Activated CD8-positive, alpha-beta T cell treated with anti-CD3 and anti-CD28 coated beads, Interleukin-2, amount 10 ng/mL, durations not matched to agents 7 days and 5 days (primary cell): ENCODE measurements at regions not wholly inside any gene's neighbourhood (a gene's known extent, or its start where the extent isn't known, plus 50 kb on each side); places are given as distances from the start of the nearest gene placed in this dataset.

Source experiments
- ATAC-seq: fragments of 150-1000 bp; cut with Tn5 transposase; one replicate; pipeline ENCODE4 v1.10.0; 2021; ENCODE audit warnings: moderate library complexity
- CTCF ChIA-PET: fragments of 350-600 bp; sonication (Branson Sonifier 250); formaldehyde crosslinking; loops from one replicate; lab custom pipeline; 2021; ENCODE audit warnings: antibody characterized with exemption; lab: Charles Lee
- POLR2A ChIA-PET: fragments of 350-600 bp; sonication (Branson Sonifier 250); formaldehyde crosslinking; loops from one replicate; lab custom pipeline; 2021; ENCODE audit warnings: antibody characterized with exemption; lab: Charles Lee
- DNase-seq: peaks from one replicate; pipeline ENCODE4 v3.0.0-alpha.2; 2020
- H3K27ac Mint-ChIP-seq: one replicate; pipeline ENCODE4 v1.8.0; 2021; ENCODE audit warnings: mild to moderate bottlenecking, mixed read lengths
- H3K27me3 Mint-ChIP-seq: one replicate; pipeline ENCODE4 v1.8.0; 2021; ENCODE audit warnings: low read depth, mixed read lengths
- H3K36me3 Mint-ChIP-seq: one replicate; pipeline ENCODE4 v1.8.0; 2021; ENCODE audit warnings: low read depth, mixed read lengths
- H3K4me1 Mint-ChIP-seq: one replicate; pipeline ENCODE4 v1.8.0; 2021; ENCODE audit warnings: low read depth, mixed read lengths
- H3K4me3 Mint-ChIP-seq: one replicate; pipeline ENCODE4 v1.8.0; 2021; ENCODE audit warnings: mild to moderate bottlenecking, mixed read lengths
- H3K9me3 Mint-ChIP-seq: one replicate; pipeline ENCODE4 v1.8.0; 2022; ENCODE audit warnings: mixed read lengths; ENCODE audit not compliant: insufficient read depth

DNA sequence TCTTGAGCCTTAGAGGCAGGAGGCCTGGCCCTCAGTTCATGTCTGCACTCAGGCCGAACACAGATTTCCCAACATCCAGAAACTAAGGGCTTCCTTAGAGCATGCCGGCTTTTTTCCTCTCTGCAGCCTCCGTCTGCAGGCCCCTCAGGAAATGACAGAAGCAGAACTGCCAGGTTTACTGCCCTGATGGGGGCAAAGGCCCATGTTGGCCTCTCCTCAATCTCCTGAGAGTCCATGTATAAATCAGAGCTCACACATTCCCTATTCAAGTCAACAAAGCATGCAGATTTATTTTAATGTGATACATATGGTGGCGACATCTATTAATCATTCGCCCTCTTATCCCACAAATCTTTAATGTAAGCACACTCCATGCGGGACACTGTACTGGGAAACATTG lies 475.6 kb upstream of the HS6ST1 start:
- ChIA-PET CTCF (no interaction called here), POLR2A (no interaction called here)
- Mint-ChIP-seq H3K27ac (no peak overlapping the region), H3K9me3 (no peaks in the 10 kb centered on the region), H3K4me1 (no peaks in the 10 kb centered on the region), H3K27me3 (no peaks in the 10 kb centered on the region), H3K4me3 (no peak overlapping the region), H3K36me3 (no peaks in the 10 kb centered on the region)
- no peak for DNase-seq
- no peak for ATAC-seq

DNA sequence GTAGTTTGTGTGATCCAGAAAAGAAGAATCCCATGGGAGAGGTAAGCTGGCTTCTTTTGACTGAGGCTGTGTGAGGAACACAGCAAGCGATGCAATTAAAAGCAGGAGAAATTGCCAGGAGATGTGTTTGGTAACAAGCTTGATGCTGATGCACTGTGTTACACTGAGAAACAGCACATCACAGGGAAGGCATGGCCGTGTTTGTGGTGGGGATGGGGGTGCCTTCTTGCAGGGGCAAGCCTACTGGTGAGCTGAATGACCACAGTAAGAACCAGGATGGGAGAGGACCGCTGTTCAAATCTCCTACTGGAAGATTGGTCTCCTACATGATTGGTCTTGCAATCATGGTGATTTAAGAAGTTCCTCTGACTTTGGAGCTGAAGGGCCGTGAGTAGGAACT lies 477.7 kb upstream of the HS6ST1 start:
- POLR2A ChIA-PET, result no interaction called here
- ATAC-seq, result no peak
- Mint-ChIP-seq H3K27me3 (no peaks in the 10 kb centered on the region), H3K4me3 (no peak overlapping the region), H3K27ac (no peak overlapping the region), H3K4me1 (no peaks in the 10 kb centered on the region), H3K9me3 (no peaks in the 10 kb centered on the region), H3K36me3 (no peaks in the 10 kb centered on the region)
- CTCF ChIA-PET, result no interaction called here
- no peak for DNase-seq

DNA sequence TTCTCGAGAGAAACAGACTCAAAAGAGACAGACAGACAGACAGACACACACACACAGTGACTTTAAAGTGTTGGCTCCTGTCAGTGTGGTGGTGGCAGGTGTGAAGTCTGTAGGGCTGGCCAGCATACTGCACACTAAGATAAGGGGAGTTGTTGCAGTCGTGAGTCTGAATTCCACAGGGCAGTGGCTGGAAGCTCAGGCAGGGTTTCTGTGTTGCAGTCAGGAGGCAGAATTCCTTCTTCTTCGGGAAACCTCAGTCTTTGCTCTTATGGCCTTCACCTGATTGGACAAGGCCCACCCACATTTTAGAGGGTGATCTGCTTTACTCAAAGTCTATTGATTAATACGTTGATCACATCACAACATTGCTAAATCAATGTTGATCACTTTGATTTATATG lies 478.4 kb upstream of the HS6ST1 start:
- no peaks in the 10 kb centered on the region for H3K4me1 Mint-ChIP-seq
- DNase-seq, result no peak
- ChIA-PET CTCF (no interaction called here), POLR2A (no interaction called here)
- no peak for ATAC-seq
- H3K36me3 Mint-ChIP-seq, result no peaks in the 10 kb centered on the region
- no peaks in the 10 kb centered on the region for H3K27me3 Mint-ChIP-seq
- H3K27ac Mint-ChIP-seq, result no peak overlapping the region
- no peaks in the 10 kb centered on the region for H3K9me3 Mint-ChIP-seq
- H3K4me3 Mint-ChIP-seq, result no peak overlapping the region

DNA sequence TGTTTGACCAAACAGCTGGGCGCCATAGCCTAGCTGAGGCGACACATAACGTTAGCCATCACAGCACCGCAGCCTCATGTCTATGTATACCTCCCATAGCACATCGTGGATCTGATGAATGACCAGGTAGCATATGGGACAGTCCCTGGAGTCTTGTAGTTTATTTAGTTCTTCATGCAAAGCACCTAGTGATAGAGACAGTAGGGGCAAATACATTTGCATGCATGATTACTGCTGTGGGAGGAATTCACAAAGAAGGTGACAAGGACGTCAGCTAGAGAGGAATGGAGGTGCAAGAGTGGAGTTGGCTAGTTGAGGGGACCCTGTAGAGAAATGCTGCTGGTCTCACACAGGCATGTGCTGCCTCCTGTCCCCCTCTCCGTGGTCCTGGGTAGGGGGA lies 478.9 kb upstream of the HS6ST1 start:
- no peak overlapping the region for H3K4me3 Mint-ChIP-seq
- no peaks in the 10 kb centered on the region for H3K4me1 Mint-ChIP-seq
- H3K9me3 Mint-ChIP-seq, result no peaks in the 10 kb centered on the region
- no peak overlapping the region for H3K27ac Mint-ChIP-seq
- ChIA-PET POLR2A (no interaction called here), CTCF (no interaction called here)
- no peak for ATAC-seq
- H3K36me3 Mint-ChIP-seq, result no peaks in the 10 kb centered on the region
- no peaks in the 10 kb centered on the region for H3K27me3 Mint-ChIP-seq
- no peak for DNase-seq

DNA sequence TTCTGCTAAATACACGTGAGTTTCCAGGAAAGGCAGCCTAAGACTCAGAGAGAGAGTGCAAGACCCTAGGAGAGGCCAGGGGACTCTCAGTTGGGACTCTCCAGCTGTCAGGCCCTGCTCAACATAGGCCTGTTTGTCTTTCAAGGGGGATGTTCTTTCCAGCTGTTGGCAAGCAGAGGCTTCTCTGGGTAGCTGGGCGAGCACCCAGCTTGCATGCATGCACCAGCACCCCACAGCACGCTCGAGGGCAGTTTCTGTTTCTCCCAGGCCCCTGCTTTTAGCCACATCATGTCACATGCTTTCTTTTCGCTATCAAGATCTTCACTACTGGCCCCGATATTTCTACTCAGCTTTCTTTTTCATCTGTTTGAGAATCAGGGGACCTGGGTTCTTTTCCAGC lies 479.3 kb upstream of the HS6ST1 start:
- H3K9me3 Mint-ChIP-seq, result no peaks in the 10 kb centered on the region
- ChIA-PET CTCF (no interaction called here), POLR2A (no interaction called here)
- ATAC-seq, result no peak
- H3K4me3 Mint-ChIP-seq, result no peak overlapping the region
- H3K27ac Mint-ChIP-seq, result no peak overlapping the region
- H3K27me3 Mint-ChIP-seq, result peaks cover 3% of the 10 kb centered on the region
- no peaks in the 10 kb centered on the region for H3K4me1 Mint-ChIP-seq
- no peak for DNase-seq
- no peaks in the 10 kb centered on the region for H3K36me3 Mint-ChIP-seq

DNA sequence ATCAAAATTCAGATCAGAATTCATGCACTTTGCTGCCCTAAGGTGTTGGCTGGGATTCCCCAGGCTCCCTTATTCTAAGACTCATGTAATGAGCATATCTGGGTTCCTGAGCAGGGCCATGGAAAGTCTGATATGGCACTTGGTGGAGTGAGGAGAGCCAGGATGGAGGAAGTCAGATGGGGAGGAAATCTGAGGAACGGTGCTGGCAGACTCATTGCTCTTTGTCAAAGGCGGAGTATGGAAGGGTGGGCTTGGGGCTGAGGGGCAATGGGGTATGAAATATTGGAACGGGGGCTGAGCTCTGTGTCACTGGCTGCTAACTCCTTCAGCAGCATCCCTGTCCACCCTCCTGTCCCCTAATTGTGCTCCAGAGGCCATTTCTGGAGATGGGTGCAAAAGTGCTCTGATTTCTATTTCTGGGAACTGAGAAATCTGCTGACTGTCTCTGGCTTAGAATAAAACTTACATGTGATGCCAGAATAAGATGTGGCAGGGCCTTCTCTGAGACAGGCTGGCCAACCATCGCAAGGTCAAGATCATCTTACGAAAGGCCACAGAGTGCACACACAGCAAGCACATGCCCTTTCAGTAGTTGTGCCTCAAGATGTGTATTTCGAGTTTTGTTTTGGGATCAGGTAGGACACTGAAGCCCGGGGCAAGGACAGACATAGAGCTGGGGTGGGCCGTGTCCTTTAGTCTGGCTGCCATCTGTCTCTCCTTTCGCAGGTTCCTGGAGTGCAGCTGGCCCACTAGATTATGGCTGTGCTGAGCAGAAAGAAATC lies 480.0 kb upstream of the HS6ST1 start:
- ChIA-PET POLR2A (no interaction called here), CTCF (no interaction called here)
- H3K36me3 Mint-ChIP-seq, result no peaks in the 10 kb centered on the region
- H3K27me3 Mint-ChIP-seq, result peaks cover 6% of the 10 kb centered on the region
- no peaks in the 10 kb centered on the region for H3K4me1 Mint-ChIP-seq
- no peak overlapping the region for H3K27ac Mint-ChIP-seq
- H3K9me3 Mint-ChIP-seq, result no peaks in the 10 kb centered on the region
- no peak for DNase-seq
- H3K4me3 Mint-ChIP-seq, result no peak overlapping the region
- ATAC-seq, result no peak

DNA sequence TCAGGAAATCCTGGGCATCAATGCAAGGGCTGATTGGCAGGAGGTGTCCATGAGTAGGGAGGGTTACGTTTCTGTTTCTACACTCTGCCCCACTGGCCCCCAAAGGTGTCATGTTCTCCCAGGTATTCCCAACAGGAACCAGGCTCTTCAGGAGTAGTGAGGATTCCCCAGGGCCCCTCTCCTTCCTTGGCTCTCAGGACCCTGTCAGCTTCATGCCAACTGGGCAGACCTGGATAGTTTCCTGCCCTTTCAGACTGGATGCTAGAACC lies 480.6 kb upstream of the HS6ST1 start:
- Mint-ChIP-seq H3K4me1 (no peaks in the 10 kb centered on the region), H3K36me3 (no peaks in the 10 kb centered on the region), H3K9me3 (no peaks in the 10 kb centered on the region), H3K27me3 (peaks cover 8% of the 10 kb centered on the region), H3K4me3 (no peak overlapping the region), H3K27ac (no peak overlapping the region)
- CTCF ChIA-PET, result no interaction called here
- ATAC-seq (no peak), DNase-seq (no peak)
- POLR2A ChIA-PET, result no interaction called here

DNA sequence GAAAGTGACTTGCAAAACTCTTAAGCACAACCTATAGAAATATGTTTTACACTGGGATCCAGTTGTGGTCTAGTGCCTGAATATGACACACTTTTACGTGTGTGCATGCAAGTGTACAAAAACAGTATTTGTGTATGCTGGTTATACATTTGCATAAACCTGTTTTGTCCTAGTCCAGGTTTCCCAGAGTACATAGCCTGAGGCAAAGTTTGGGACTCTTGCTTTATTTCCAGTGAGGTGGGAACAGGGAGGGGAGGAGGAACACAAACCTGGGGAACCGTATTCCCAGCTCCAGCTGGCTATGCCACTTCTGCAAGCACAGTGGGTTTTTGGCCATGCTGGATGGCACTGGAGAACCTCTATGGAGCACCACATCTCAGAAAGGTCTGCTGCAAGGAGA lies 481.1 kb upstream of the HS6ST1 start:
- POLR2A ChIA-PET, result no interaction called here
- H3K4me1 Mint-ChIP-seq, result no peaks in the 10 kb centered on the region
- H3K27me3 Mint-ChIP-seq, result peaks cover 8% of the 10 kb centered on the region
- H3K27ac Mint-ChIP-seq, result no peak overlapping the region
- CTCF ChIA-PET, result no interaction called here
- H3K9me3 Mint-ChIP-seq, result no peaks in the 10 kb centered on the region
- no peaks in the 10 kb centered on the region for H3K36me3 Mint-ChIP-seq
- ATAC-seq, result no peak
- no peak overlapping the region for H3K4me3 Mint-ChIP-seq
- DNase-seq, result no peak

DNA sequence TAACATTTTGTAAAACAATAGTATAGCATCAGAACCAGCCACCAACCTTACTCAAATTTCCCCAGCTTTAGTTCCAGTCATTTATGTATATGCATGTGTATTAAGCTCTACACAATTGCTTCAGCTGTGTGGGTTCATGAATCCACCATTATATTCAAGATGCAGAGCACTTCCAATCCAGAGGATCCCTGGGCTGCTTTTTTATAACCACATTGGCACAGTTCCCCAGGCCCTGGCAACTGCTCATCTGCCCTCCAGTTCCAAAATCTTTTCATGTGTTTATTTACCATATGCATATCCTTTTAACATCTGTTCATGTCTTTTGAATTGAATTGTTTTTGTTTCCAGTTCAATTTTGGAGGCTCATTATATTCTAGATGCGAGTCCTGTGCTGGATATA lies 482.9 kb upstream of the HS6ST1 start:
- Mint-ChIP-seq H3K27ac (no peak overlapping the region), H3K9me3 (no peaks in the 10 kb centered on the region), H3K27me3 (peaks cover 13% of the 10 kb centered on the region), H3K4me3 (no peak overlapping the region), H3K4me1 (no peaks in the 10 kb centered on the region), H3K36me3 (no peaks in the 10 kb centered on the region)
- ChIA-PET POLR2A (no interaction called here), CTCF (no interaction called here)
- ATAC-seq, result no peak
- DNase-seq, result no peak

DNA sequence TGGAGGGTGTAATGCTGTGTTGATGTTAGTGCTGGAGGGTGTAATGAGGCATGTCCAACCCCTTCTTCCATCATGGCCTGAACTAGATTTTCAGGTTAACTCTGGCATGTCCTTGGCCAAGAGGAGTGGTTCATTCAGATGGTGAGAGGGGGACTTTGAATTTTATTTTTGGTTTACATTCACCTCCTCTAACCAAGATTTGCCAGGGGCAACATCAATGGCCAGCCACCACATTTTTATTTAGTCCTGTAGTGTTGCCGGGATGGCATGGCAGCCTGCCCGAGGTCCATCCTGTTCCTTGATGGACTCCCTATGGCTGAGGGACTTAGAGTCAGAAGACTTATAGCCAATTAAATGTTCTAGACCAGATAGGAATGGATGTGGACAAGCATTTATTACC lies 484.6 kb upstream of the HS6ST1 start:
- H3K36me3 Mint-ChIP-seq, result no peaks in the 10 kb centered on the region
- no peak overlapping the region for H3K27ac Mint-ChIP-seq
- ChIA-PET CTCF (no interaction called here), POLR2A (no interaction called here)
- no peak overlapping the region for H3K4me3 Mint-ChIP-seq
- peaks cover 13% of the 10 kb centered on the region for H3K27me3 Mint-ChIP-seq
- DNase-seq (peak; percentile 4), ATAC-seq (no peak)
- H3K4me1 Mint-ChIP-seq, result no peaks in the 10 kb centered on the region
- no peaks in the 10 kb centered on the region for H3K9me3 Mint-ChIP-seq

DNA sequence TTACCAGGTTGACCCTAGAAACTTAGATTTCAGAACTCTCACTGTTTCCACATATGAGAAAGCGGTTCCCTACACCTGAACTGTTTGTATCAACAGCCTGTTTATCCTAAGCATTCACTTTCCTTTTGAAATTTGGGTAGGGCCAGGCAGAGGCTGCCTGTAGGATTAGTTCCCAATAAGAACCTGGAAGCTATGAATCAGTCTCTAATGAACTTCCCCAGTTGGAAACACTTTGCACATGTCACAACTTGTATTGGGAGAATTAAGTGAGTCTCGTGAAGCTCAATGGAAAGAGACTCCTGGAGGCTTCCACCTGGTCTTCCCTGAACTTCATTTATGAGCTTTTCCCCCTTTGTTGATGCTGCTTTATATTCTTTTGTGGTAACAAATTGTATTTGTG lies 486.6 kb upstream of the HS6ST1 start:
- Mint-ChIP-seq H3K36me3 (no peaks in the 10 kb centered on the region), H3K4me1 (no peaks in the 10 kb centered on the region), H3K4me3 (no peak overlapping the region), H3K27ac (no peak overlapping the region), H3K9me3 (peaks cover 4% of the 10 kb centered on the region), H3K27me3 (peaks cover 13% of the 10 kb centered on the region)
- ATAC-seq (no peak), DNase-seq (no peak)
- ChIA-PET CTCF (no interaction called here), POLR2A (no interaction called here)

DNA sequence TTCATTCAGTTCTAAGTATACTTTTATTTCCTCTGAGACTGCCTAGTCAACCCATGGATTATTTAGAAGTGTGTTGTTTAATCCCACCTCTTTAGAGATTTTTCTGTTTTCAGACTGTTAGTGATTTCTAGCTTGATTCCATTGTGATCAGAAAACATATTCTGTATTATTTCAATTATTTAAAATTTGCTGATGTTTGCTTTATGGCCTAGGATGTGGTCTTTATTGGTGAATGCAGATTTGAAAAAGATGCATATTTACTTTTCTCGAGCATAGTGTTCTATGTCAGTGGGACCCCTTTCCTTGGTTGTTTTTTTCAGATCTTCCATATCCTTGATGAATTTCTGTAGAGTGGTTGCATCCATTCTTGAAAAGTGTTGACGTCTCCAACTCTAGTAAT lies 487.2 kb upstream of the HS6ST1 start:
- ATAC-seq, result no peak
- Mint-ChIP-seq H3K36me3 (no peaks in the 10 kb centered on the region), H3K9me3 (peaks cover 4% of the 10 kb centered on the region), H3K27me3 (peaks cover 13% of the 10 kb centered on the region), H3K4me1 (no peaks in the 10 kb centered on the region), H3K4me3 (no peak overlapping the region), H3K27ac (no peak overlapping the region)
- POLR2A ChIA-PET, result no interaction called here
- no peak for DNase-seq
- CTCF ChIA-PET, result no interaction called here

DNA sequence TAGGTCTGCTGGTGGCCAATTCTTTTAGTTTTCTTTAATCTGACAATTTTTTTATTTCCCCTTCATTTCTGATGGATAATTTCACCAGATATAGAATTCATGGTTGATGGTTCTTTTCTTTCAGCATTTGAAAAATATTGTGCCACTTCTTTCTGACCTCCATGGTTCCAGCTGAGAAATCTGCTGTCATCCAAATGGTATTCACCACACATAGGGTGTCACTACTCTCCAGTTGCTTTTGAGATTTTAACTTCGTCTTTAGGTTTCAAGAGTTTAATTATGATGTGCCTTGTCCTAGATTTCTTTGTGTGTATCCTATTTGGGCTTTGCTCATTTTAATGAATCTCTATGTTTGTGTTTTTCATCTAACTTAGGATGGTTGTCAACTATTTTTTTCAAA lies 488.6 kb upstream of the HS6ST1 start:
- H3K9me3 Mint-ChIP-seq, result peaks cover 4% of the 10 kb centered on the region
- ChIA-PET POLR2A (no interaction called here), CTCF (no interaction called here)
- H3K36me3 Mint-ChIP-seq, result no peaks in the 10 kb centered on the region
- H3K27me3 Mint-ChIP-seq, result peaks cover 13% of the 10 kb centered on the region
- no peak for ATAC-seq
- H3K4me1 Mint-ChIP-seq, result no peaks in the 10 kb centered on the region
- H3K27ac Mint-ChIP-seq, result no peak overlapping the region
- no peak overlapping the region for H3K4me3 Mint-ChIP-seq
- DNase-seq, result no peak
